ENCODE measurements at regions not wholly inside any gene's neighbourhood (a gene's known extent, or its start where the extent isn't known, plus 50 kb on each side); places are given as distances from the start of the nearest gene placed in this dataset.
"Not testable (repeated sequence)": the region's sequence is repeated elsewhere in the genome, so short reads cannot be mapped to it uniquely, and the experiment has no call there.

DNA sequence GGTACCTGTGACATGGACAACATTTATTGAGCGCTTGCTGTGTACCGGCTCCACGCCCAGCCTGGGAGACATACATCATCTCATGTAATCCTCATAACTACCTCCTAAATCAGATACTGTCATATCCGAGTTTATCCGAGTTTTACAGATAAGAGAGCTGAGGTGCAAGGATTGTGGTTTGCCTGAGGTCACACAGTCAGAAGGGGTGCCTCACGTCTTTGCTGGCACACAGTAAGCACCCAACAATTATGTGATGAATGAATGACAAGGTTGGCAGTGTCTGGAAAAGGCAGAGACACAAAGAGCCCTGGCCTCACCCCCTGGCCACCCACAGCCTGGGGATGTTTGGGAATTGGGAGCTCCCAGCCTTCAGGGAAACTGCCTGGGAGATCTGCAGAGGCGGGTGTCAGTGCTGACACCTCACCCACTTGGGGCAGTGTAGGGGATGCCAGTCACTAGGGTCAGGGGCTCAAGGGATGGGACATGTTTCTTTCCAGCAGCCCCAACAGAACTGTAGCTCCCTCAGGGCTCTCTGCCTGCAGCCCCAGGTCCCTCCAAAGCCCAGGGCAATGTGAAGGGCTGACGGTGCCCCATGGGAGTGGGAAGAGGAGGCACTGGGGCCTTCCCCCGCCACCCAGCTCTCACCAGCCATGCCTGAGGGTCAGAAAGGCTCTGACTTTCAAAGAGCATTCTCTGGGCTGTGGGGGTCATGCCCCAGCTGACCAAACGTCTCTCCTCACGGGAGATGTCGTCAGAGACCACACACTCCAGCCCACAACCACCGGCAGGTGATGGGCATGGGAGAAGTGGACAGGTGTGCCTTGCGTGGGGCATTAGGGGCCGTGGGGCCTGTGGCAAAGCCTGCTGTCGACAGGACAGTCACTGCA, 157.5 kb downstream of the ZFP36L2 start:
- DNase-seq, result no peak

DNA sequence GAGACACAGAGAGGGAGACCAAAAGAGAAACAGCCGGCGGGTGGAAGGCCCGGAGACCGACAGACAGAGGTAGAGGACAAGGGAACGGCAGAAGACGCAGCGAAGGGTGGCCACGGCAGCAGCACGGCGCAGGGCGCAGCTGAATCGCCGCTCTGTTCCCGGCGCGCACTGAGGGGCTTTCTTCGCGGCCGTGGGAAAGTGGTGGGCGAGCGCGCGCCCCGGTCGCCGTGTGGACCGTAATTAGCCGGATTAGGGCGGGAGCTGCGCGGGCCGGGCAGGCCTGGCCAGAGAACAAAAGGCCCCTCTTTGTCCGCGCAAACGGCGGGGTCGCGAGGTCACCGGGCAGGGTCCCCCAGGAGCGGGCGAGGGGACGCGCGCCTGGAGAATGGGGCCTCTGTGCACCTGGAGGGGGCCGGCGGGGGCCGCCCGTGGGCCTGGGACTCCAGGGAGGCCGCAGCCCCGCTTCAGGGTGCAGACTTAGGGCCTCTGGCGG, 158.3 kb downstream of the ZFP36L2 start:
- DNase-seq, result no peak

DNA sequence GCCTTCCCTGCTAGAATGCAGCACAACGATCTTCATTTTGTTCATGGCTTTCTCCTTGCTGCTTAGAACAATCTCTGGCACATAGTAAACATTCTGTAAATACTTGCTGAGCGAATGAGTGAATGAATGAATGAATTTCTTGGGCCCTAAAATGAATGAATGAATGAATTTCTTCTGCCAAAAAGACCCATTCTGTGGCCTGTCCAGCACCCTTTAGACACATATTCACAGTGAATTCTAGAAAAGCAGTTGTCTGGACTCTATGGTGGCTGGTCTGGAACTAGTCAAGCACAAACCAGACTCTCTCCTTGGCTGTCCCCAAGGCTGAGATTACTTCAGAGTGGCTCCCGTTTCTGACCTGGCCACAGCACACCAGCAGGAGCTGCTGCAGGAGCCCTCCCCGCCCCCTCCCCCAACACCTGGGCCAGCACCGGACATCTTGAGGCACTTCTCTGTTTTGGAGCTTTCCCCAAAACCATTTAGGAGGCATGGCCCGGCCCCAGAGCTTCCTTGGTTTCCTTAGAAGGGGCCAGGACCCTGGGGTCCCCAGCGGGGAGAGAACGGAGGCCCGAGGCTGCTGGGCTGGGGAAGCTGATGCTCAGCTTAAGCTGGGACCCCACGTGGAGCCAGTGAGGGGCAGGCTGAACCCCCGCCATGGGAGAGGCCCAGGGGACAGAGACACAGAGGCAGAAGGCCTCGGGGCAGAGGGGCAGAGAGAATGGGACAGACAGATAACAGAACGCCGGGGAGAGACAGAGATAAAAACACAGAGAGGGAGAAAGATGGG, 159.0 kb downstream of the ZFP36L2 start:
- no peak for DNase-seq

DNA sequence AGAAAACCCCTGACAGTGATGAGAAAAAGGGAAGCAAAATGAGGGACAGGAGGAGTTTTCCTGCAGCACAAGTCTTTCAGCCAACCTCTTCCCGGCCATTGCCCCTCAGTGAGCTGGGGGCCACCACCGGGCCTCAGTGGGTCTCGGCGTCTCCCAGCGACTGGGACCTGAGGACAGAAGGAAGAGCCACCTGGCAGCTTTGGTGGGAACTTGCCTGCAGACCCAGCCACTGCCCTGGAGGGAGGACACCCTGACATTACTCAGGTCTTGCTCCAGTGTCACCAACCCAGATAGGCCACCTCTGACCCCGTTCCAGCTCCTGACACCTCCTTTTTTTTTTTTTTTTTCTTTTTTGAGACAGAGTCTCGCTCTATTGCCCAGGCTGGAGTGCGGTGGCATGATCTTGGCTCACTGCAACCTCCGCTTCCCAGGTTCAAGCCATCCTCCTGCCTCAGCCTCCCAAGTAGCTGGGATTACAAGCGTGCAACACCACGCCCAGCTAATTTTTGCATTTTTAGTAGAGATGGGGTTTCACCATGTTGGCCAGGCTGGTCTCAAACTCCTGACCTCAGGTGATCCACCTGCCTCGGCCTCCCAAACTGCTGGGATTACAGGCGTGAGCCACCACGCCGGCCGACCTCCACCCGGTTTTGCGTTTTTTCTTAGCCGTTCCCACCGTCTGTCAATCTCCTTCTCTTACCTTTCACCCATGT, 159.7 kb downstream of the ZFP36L2 start:
- not testable (repeated sequence) for DNase-seq

DNA sequence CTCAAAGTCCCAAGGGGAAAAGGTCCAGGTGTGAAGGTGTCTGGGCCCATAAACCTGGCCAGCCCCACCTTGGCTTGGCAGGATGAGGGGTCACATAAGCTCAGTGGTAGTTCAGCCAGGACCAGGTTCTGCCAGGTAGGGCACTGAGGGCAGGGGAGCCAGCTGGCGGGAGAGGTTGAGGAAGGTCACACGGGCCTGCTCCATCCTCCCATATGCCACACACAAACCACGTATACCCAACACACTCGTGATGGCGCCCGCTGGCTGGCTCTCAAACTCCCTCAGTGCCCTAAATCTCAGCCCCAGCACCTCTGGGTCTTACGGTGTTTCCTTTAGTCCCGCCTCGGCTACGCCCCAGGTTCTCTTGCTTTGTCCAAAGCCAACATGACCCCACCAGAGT, 160.5 kb downstream of the ZFP36L2 start:
- DNase-seq, result no peak

DNA sequence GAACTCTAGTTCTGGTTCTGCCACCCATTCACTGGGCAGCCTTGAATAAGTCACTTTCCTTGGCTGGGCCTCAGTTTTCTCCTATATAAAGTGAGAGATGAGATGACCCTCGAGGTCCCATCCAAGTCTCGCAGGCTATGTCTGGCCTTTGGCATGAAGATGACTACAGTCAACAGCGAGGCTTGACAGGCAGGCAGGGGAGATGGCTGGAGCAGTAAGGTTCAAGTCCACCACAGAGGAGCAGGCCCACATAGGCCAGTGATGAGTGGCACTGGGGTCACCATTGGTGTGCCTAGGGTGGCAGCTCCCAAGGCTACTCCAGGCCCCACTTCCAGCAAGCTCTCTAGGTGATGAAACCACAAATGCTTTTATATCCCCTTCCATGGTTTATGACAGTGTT, 161.4 kb downstream of the ZFP36L2 start:
- DNase-seq, result no peak

DNA sequence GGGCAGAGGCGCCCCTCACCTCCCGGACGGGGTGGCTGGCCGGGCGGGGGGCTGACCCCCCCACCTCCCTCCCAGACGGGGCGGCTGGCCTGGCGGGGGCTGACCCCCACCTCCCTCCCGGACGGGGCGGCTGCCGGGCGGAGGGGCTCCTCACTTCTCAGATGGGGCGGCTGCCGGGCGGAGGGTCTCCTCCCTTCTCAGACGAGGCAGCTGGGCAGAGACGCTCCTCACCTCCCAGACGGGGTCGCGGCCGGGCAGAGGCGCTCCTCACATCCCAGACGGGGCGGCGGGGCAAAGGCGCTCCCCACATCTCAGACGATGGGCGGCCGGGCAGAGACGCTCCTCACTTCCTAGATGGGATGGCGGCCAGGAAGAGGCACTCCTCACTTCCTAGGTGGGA, 163.3 kb downstream of the ZFP36L2 start:
- not testable (repeated sequence) for DNase-seq

DNA sequence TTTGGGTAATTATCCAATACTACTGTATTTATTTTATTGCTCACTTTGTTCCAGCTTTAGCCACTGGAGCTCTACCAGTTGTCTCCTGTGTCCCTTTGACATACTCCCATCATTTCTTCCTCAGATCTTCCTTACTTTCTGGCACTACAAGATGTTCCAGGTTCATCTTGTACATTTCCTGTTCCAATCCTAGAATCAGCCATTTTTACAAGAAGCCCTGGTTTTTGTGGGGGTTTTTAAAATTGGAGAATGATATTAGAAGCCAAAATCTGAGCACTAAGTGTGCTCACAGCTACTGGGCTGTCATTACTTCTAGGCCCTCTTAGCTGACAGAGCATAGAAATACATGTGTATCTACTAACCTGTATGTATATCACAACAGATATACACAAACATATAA, 164.3 kb downstream of the ZFP36L2 start:
- DNase-seq, result no peak

DNA sequence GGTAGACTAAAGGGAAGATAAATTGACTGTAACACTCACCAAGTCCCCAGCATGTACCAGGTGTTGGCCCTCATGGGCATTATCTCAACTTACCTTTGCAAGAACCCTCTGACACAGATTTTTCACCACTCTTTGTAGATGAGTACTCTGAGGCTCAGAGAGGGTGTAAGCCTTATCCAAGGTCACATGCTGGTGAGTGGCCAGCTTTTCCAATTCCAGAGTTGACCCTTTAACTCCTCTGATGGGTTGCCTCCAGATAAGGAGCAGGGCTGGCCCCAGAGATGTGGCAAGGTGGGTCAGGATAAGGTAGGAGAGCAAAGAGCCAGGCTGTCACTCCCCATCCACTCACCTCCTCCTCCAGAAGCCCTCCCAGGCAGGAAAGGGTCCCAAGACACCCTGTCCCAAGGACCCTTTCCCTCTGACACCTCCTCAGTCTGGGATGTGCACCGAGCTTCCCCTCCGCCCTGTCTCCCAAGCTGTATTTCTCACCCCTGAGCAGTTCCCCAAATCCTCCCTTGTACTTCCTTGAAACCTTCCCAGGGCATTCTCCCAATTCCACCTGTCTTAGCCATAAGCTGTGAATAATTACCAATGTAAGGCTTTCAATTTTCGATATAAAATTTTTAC, 165.9 kb downstream of the ZFP36L2 start:
- DNase-seq, result no peak

DNA sequence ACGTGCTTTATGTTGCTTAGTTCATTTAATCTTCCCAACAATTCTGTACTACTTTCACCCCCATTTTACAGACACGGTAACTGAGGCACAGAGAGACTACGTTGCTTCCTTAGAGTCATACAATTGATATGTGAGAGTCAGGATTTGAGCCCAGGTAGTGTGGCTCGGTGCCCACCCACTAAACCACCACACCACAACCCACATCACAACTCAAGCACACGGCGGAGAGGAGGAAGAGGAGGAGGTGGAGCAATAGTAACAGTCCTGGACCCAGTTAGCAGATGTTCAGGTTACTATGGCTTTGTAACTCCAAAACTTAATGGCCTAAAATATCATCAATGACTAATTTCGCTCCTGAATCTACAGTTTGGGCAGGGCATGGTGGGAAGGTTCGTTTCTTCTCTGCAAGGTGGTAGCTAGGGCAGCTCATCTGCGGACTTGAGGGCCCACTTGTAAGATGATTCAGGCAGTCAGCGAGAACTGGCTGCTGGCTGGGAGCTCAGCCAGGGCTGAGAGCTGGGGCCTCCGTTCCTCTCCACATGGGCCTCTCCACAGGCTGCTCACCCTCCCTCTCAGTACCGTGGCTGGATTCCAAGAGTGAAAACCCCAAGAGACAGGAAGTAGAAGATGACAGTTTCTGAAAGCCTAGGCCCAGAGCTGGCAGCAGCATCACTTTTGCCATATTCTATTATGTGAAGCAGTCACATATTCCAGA, 167.1 kb downstream of the ZFP36L2 start:
- peak; percentile 98 for DNase-seq

DNA sequence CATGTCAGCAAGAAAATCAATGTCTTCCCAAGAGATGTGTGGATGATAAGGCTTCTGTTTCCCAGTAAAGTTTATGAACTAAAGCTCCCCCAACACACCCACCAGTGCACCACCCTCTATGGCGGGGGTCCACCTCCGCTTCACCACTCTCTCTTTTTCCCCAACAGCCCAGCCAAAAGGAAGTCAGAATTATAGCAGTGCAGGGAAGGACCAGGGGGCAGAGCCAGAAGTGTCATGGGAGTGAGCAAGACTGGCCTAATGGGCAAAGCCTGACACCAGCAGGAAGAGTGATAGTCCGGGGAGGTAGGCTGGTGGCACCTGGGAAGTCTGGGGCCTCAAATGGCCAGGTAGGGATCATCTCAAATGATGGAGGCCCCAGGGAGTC, 167.7 kb downstream of the ZFP36L2 start:
- DNase-seq, result no peak

DNA sequence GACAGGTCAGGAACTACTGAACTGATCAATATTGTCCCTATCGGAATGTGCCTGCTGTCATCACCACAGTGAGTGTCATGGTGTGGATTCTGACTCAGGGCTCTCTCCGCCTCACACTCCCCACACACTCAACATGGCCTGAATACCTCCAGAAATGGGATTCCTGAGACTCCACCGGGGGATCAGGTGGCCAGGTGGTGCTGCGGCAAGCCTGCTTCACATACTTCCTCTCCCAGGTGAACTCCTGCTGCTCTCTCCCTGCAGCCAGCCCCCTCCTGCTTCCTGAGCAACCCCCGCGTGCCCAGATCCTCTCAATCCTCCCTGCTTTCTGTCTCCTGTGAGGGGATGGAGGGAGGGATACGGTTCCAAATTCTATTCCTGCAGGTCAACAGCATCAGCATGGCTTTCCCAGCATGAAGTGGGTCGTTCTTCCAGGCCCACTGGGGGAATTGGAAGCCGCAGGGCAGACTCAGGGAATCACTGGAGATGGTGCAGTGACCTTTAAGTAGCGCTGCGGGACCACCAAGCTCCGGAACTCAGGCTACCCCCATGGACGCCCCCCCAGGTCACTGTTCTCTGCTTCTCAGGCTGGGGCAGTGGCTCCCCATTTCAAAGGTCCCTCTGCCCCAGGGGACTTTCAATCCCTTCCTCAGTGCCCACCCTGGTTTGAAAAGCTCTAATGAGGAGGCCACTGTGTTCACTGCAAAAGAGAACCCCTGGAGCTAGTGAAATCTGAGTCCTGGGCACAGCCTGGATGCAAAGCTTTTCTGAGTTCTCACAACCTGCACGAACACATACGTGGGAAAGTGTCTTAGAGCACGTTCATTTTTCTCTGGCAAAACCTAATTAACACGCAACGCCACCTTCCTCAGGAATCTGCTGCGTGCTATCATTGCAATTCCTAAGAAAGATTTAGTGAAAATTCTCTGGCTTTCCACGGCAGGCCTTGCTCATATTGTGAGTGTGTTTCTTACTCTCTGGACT, 168.4 kb downstream of the ZFP36L2 start:
- no peak for DNase-seq

DNA sequence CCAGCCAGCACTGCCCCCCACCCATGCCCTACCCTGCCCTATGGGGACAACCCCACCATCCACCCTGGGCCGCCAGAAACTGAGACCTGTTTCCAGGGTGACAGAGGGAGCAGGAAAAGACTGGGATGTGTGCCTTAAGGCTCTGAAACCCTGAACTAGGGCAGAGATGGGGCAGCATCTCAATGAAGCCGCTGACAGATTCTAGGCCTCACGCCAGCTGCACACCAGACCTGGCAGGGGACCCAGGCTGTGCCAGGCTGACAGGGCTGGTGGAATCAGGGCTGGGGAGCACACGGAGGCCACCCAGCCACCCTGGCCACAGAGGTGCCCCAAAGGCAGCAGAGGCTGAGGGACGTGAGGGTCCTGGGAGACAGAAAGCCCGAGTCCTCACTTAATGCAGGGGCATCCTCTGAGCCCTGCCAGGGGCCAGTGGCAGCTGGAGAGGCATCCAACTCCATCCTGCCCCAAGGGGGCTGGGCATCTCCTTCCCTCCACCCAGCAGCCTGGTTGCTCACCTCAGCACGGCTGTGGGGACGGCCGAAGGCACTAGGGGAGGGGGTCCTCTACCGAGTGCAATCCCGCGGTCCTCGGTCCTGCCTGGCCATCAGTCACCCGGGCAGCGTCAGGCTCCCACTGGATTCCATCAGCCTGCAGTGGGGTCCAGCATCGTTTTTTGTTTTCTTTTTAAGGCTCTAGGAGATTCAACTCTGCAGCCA, 169.2 kb downstream of the ZFP36L2 start:
- DNase-seq, result no peak

DNA sequence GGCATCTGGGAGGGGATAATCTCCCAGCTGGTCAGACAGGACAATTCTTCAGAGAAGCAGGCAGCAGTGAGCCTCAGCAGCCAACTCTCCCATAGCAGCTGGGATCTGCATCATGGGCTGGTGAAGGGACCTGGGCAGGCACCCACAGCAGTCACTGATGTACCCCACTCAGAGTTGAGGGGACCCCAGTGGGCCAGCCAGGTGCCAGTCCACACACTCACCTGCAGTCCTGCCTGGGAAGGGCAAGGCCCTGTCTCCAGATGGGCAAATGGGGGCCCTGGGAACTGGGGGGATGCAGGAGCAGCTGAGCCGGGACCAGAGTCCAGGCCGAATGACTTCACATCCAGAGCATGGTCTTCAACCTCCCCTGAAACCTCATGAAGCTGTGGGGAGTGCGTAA, 170.4 kb downstream of the ZFP36L2 start:
- no peak for DNase-seq

DNA sequence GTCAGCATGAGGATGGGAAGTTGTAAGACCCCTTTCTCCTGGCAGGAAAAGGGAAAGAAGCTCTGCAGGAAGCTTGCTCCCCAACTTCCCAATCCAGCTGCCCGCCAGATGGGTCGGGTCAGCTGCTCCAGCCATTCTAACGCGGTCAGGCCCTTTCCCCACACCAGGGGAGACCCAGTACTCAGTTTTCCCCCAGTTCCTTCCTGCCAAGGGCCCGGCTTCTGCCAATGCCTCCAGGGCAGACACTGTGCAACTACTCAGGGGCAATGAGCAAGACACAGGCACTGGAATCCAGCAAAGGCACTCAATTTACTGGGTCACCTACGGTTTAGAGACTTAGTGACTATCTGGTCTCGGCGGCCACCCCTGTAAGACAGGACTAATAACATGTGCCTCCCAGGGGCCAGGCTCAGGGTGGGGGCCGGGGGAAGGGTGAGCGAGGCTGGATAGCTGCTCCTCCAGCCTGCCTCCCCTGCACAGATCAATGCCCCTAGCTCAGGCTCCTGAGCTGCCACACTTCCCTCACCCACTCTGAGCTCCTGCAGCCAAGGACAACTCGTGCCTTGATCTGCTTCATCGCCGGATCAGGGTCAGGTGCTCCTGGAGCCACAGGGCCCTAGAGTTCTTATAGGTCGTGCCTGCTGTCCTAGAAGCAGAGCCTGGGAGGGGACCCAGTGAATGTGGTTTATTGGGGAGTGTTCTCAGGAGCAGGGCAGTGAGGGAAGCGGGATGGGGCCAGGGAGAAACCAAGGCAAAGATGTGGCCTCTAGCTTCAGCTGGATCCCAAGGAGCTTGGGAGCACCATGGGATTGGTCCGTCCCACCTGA, 171.1 kb downstream of the ZFP36L2 start:
- DNase-seq, result no peak

DNA sequence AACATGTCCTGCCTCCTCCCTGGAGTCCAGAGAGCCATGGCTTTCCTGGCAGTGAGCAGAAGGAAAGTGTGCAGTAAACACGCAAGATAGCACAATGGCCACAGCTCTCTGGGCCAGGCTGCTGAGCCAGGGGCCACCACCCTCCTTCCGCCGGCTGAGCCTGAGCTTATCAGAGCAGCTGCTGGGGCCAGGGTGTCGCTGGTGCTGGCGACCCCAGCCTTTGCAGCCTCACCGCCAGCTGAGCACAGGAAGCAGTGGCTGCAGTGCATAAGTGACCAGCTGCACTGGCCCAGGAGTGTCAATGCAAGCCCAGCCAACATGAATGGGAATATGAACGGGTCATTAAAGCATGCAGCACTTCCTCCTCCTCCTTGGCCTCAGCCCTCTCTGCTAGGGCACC, 172.0 kb downstream of the ZFP36L2 start:
- no peak for DNase-seq

DNA sequence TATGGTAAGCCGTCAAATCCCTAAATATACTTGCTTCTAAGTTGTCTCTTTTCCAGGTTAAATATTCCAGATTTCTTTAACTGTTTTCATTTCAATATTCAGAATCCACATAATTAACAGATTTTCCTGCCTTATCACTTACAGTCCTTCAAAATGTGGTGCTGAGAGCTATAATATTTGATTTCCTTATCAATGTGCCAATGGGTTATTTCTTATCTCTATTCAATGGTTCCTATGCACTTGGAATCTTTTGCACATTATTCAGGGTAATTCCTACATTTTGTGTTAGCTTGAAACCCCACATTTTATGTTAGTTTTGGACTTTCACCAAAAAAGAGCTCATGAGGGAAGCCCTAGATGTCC, 173.5 kb downstream of the ZFP36L2 start:
- DNase-seq, result no peak

DNA sequence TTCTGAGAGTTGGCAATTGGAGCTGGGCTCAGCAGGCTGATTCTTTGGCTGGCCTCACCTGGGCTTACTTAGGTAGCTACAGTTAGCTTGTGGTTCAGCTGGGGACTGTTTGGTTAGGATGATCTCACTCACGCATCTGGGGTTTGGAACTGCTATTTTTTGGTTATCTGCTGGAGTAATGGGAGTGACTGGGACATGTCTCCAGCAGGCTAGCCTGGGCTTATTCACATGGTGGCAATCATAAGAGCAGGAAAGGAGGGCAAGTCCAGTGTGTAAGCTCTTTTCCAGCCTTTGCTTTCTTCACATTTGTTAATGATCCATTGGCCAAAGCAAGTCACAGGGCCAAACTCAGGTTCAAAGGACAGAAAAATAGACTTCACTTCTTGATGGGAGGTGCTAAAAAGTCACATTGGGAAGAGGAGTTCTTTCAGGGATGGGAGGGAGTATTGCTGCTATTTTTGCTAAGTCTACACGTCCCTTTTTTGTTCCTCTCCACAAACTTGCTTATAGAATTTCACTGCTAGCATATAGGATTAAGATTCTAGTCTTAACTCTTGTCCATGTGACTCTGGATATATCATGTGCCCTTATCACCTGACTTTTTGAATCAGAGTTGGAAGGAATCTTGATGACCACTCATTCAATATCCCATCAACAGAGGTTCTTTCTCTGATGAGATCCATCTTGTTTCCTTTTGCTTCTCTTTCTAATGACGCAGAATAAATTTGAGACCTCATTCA, 174.0 kb downstream of the ZFP36L2 start:
- DNase-seq, result no peak

DNA sequence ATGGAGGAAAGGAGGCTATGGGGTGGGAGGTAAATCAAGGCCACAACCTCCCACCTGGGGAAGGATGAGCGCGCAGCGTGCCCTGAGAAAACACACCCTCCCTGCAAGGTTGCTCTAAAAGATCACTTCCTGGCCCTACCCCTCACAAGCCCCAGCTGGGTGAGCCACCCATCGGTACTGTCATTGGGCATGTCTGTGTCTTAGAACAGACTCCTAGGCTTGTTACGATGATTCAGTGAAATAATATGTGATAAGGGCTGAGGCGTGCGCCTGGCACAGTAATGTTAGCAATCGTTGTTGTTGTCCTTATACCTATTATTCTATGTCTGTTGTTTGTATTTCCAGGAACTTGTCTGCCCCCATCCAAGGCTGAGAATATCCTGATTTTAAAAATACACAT, 175.1 kb downstream of the ZFP36L2 start:
- peak; percentile 20 for DNase-seq
